Left kidney (tissue), 1 donor: ENCODE measurements at regions not wholly inside any gene's neighbourhood (a gene's known extent, or its start where the extent isn't known, plus 50 kb on each side); places are given as distances from the start of the nearest gene placed in this dataset.
A peak's percentile ranks its signal among the peaks of the same experiment; 100 is the strongest.

Experiments
- DNase-seq: peaks from one replicate; pipeline ENCODE4 v3.0.0-alpha.2; 2013

GRCh38 chr1:173400387-173400995, 76.6 kb upstream of the PRDX6 start:
- no peak for DNase-seq

GRCh38 chr1:173403996-173404395, 73.1 kb upstream of the PRDX6 start:
- no peak for DNase-seq

- DNase-seq: no peak
Measured at GRCh38 chr1:173405281-173405680, 71.9 kb upstream of the PRDX6 start.

GRCh38 chr1:173405834-173406233, 71.3 kb upstream of the PRDX6 start:
- no peak for DNase-seq

- DNase-seq: no peak
Measured at GRCh38 chr1:173406783-173407230, 70.3 kb upstream of the PRDX6 start.

- no peak for DNase-seq
Measured at GRCh38 chr1:173407846-173408245, 69.3 kb upstream of the PRDX6 start.

GRCh38 chr1:173408886-173409285, 68.2 kb upstream of the PRDX6 start:
- DNase-seq: no peak

- DNase-seq: no peak
Measured at GRCh38 chr1:173409613-173410012, 67.5 kb upstream of the PRDX6 start.

- no peak for DNase-seq
Measured at GRCh38 chr1:173410133-173410793, 66.9 kb upstream of the PRDX6 start.

- no peak for DNase-seq
Measured at GRCh38 chr1:173410794-173411236, 66.3 kb upstream of the PRDX6 start.

- no peak for DNase-seq
Measured at GRCh38 chr1:173411835-173412742, 65.0 kb upstream of the PRDX6 start.

GRCh38 chr1:173413271-173413707, 63.8 kb upstream of the PRDX6 start:
- DNase-seq: no peak

GRCh38 chr1:173414136-173414535, 63.0 kb upstream of the PRDX6 start:
- no peak for DNase-seq

GRCh38 chr1:173414539-173415226, 62.5 kb upstream of the PRDX6 start:
- no peak for DNase-seq

- no peak for DNase-seq
Measured at GRCh38 chr1:173415490-173415889, 61.6 kb upstream of the PRDX6 start.

- DNase-seq: no peak
Measured at GRCh38 chr1:173415905-173416450, 61.2 kb upstream of the PRDX6 start.

- no peak for DNase-seq
Measured at GRCh38 chr1:173417563-173417962, 59.6 kb upstream of the PRDX6 start.

GRCh38 chr1:173418107-173418985, 58.8 kb upstream of the PRDX6 start:
- DNase-seq: no peak

- peak; percentile 85 for DNase-seq
Measured at GRCh38 chr1:173420330-173420806, 56.8 kb upstream of the PRDX6 start.

- no peak for DNase-seq
Measured at GRCh38 chr1:173421286-173421685, 55.8 kb upstream of the PRDX6 start.

- DNase-seq: no peak
Measured at GRCh38 chr1:173421789-173422188, 55.3 kb upstream of the PRDX6 start.
